GM12873 (cell line): ENCODE measurements at regions not wholly inside any gene's neighbourhood (a gene's known extent, or its start where the extent isn't known, plus 50 kb on each side); places are given as distances from the start of the nearest gene placed in this dataset.

Experiments
- CTCF ChIP-seq: IDR thresholded peaks from 2 replicates; pipeline ENCODE4 v1.5.1; 2012; ENCODE audit warnings: low read depth, mild to moderate bottlenecking, moderate library complexity, low read length, control low read depth; ENCODE audit not compliant: insufficient read depth; ENCODE audit errors: missing control alignments

DNA sequence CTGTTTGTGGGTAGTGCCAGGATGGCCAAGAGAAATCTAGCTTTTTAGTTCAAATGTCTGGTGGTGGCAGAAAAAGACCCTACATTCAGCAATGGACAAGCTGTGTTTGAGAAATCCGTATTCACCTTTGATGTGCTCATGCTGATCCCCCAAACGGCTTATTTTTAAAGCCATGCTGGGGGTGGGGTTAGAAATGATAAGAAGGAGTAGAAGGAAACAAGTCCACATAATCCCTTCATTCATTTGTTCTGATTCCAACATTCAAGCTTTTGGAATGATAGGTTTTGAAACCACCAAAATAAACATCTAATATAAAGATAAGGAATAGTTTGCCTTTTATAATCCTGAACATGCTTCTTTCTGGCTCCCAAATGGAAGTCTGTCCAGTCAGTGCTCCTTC, 92.0 kb upstream of the DKK2 start:
- no peak for TF ChIP-seq CTCF

DNA sequence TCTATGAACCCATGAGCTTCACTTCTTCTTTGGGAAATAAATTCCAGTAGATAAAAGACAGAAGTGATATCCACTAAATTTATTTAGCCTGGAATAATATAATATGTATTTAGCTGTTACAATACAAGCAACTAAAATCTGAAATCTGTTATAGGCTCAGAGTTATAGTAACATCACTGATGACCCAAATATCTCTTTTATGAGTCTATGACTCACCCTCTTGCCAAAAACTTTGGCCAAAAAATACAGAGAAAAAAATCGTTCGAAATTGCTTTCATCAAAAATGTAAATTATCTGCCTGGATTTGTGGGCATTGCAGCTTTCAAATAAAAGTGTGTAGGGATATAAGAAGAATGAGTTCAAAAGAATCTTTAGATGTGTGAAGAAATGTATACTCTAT, 89.4 kb upstream of the DKK2 start:
- TF ChIP-seq CTCF = no peak

- no peak for TF ChIP-seq CTCF
These were observed 86.6 kb upstream of the DKK2 start for GRCh38 chr4:107122736-107123135.

DNA sequence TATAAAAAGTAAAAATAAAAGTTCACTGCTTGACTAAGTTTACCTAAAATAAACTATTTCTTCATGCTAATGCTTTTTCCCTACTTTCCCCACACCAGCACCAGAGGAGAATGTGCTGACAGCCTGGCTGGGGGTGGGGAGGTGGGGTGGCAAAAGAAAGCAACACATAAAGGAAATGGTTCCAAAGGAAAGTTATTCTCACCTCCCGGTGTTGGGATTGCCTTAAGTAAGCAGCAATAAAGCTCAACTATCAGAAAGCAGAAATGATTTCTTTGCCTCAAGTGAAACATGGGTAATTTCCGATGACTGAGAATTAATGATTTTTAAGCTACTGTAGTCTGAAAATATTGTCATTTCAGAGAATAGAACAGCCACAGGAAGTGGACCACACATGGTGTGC, 84.5 kb upstream of the DKK2 start:
- TF ChIP-seq CTCF = no peak

GRCh38 chr4:107117726-107118125, 81.6 kb upstream of the DKK2 start:
- no peak for TF ChIP-seq CTCF

GRCh38 chr4:107115185-107115847, 79.2 kb upstream of the DKK2 start:
- TF ChIP-seq CTCF = no peak

DNA sequence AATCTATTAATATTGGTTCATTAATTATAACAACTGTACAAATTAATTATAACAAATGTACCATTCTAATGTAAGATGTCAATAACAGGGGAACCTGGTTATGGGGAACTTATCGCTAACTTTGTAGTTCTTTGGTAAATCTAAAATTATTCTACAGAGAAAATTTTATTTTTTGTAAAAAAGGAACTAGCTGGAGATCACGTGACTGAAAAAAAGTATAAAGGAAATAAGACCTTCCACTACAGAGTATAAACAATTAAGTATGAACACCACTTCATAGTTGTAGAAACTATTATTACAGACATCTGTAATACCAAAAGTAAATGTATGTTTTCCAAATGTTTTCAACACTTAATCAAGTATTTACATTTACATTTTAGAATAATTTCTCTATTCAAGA, 77.9 kb upstream of the DKK2 start:
- TF ChIP-seq CTCF = no peak
